Sigmoid colon (tissue), 6 donors: ENCODE measurements at regions not wholly inside any gene's neighbourhood (a gene's known extent, or its start where the extent isn't known, plus 50 kb on each side); places are given as distances from the start of the nearest gene placed in this dataset.

Source experiments
- DNase-seq: peaks from one replicate; pipeline ENCODE4 v3.0.0-alpha.2; 2019
- H3K27ac ChIP-seq, 4 donors: fragments of 200-600 bp; sonication (generic); one replicate each; pipeline ENCODE4 v1.5.1; 2016 to 2019; ENCODE audit warnings: mild to moderate bottlenecking in 1 of 4
- H3K27me3 ChIP-seq, 3 donors: fragments of 200-600 bp; sonication (generic); one replicate each; pipeline ENCODE4 v1.5.1; 2019; ENCODE audit warnings: mild to moderate bottlenecking in 1 of 3
- H3K36me3 ChIP-seq, 4 donors: fragments of 200-600 bp; sonication (generic); one replicate each; pipeline ENCODE4 v1.5.1; 2016 to 2019
- H3K4me1 ChIP-seq, 4 donors: fragments of 200-600 bp; sonication (generic); one replicate each; pipeline ENCODE4 v1.5.1; 2017 to 2019
- H3K4me3 ChIP-seq, 4 donors: fragments of 200-600 bp; sonication (generic); one replicate each; pipeline ENCODE4 v1.5.1; 2017 to 2019; ENCODE audit warnings: mild to moderate bottlenecking in 2 of 4, moderate library complexity in 1 of 4
- H3K9me3 ChIP-seq, 4 donors: fragments of 200-600 bp in 3 of 4; sonication (generic) in 3 of 4; one replicate each; pipeline versions ENCODE4 v1.5.1 to v1.6.1; 2013 to 2019
- EP300 ChIP-seq, 4 donors: sonication (generic); formaldehyde crosslinking; IDR thresholded peaks; one replicate each; pipeline ENCODE4 v1.6.1; 2017; ENCODE audit warnings: antibody characterized with exemption in 4 of 4
- POLR2A ChIP-seq, 2 donors: fragments of 450-650 bp; IDR thresholded peaks; one replicate each; pipeline ENCODE4 v1.6.1; 2016; ENCODE audit warnings: antibody characterized with exemption in 2 of 2, mild to moderate bottlenecking in 2 of 2, moderate library complexity in 2 of 2
- POLR2AphosphoS5 ChIP-seq, 4 donors: sonication (generic); formaldehyde crosslinking; IDR thresholded peaks; one replicate each; pipeline ENCODE4 v1.6.1; 2017; ENCODE audit warnings: antibody characterized with exemption in 4 of 4
- WGBS, 2 donors: extraction: QIAGEN DNeasy Blood & Tissue Kit; methylation state at CpG; one replicate each; pipeline ENCODE4 v1.1.7; 2013; 5-methylcytosine and 5-hydroxymethylcytosine counted together
- intact Hi-C: fragments of 100-400 bp; cut with DNase I; formaldehyde crosslinking; loops from one replicate; pipeline ENCODE4 v1.15.1; 2023
- TF ChIP-seq, protein P1 (sequence below), 4 experiments: fragments of 450-650 bp in 3 of 4; fragments of 200-600 bp in 1 of 4; IDR thresholded peaks; one replicate each; pipeline ENCODE4 v1.5.1; 2016 to 2019; ENCODE audit warnings: antibody characterized with exemption in 4 of 4, mild to moderate bottlenecking in 3 of 4, moderate library complexity in 2 of 4
- donor health status: healthy with polysubstance abuse.
- donor health status: healthy.

DNA sequence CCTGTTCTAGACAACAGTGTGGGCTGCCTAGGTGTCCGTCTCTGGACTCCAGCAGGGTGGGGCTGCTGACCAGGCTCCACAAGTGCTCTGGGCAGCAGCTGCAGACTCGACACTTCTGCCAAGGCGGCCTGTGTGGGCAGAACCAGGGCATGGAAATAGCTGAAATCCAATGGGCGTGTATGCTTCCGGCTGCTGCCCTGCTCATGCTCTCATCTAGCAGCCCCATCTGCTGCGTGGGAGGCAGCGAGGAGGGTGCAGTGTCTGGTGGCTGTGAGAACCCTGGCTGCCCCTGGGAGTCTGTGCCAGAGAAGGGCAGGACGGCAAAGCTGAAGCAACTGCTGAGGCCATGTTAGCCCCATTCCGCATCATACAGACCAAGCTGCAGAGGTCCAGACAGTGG, 174.9 kb downstream of the SOX11 start:
- no peak overlapping the region for H3K4me3 ChIP-seq
- TF ChIP-seq, protein P1, sequence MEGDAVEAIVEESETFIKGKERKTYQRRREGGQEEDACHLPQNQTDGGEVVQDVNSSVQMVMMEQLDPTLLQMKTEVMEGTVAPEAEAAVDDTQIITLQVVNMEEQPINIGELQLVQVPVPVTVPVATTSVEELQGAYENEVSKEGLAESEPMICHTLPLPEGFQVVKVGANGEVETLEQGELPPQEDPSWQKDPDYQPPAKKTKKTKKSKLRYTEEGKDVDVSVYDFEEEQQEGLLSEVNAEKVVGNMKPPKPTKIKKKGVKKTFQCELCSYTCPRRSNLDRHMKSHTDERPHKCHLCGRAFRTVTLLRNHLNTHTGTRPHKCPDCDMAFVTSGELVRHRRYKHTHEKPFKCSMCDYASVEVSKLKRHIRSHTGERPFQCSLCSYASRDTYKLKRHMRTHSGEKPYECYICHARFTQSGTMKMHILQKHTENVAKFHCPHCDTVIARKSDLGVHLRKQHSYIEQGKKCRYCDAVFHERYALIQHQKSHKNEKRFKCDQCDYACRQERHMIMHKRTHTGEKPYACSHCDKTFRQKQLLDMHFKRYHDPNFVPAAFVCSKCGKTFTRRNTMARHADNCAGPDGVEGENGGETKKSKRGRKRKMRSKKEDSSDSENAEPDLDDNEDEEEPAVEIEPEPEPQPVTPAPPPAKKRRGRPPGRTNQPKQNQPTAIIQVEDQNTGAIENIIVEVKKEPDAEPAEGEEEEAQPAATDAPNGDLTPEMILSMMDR (IDR thresholded peaks at IDR 0.05) = no peak
- no peak for TF ChIP-seq POLR2AphosphoS5 (IDR thresholded peaks at IDR 0.05)
- no peak for TF ChIP-seq EP300 (IDR thresholded peaks at IDR 0.05)
- TF ChIP-seq POLR2A (IDR thresholded peaks at IDR 0.05) = no peak
- no peaks in the 10 kb centered on the region for H3K36me3 ChIP-seq
- peaks cover 0 to 8% (median 0%) of the 10 kb centered on the region in 4 donors for H3K9me3 ChIP-seq
- no peaks in the 10 kb centered on the region for H3K4me1 ChIP-seq
- no peak overlapping the region for H3K27ac ChIP-seq
- no peaks in the 10 kb centered on the region for H3K27me3 ChIP-seq
- intact Hi-C loops = no loop called here
- 81 to 84% methylated on average over 9 of the region's 9 CpGs for WGBS, 2 donors
- DNase-seq = no peak

- Histone ChIP-seq H3K27ac (no peak overlapping the region), H3K27me3 (no peaks in the 10 kb centered on the region), H3K9me3 (peaks cover 0 to 7% (median 0%) of the 10 kb centered on the region in 4 donors), H3K4me3 (no peak overlapping the region), H3K4me1 (no peaks in the 10 kb centered on the region), H3K36me3 (no peaks in the 10 kb centered on the region)
- intact Hi-C loops = no loop called here
- no peak for DNase-seq
- TF ChIP-seq POLR2A (IDR thresholded peaks at IDR 0.05) = no peak
- no peak for TF ChIP-seq POLR2AphosphoS5 (IDR thresholded peaks at IDR 0.05)
- 80% methylated on average over 8 of the region's 8 CpGs for WGBS, 2 donors
These were observed 176.7 kb downstream of the SOX11 start for GRCh38 chr2:5868931-5869330.

- Histone ChIP-seq H3K9me3 (peaks cover 0 to 7% (median 0%) of the 10 kb centered on the region in 4 donors), H3K36me3 (no peaks in the 10 kb centered on the region), H3K27ac (no peak overlapping the region), H3K4me1 (no peaks in the 10 kb centered on the region), H3K27me3 (no peaks in the 10 kb centered on the region), H3K4me3 (no peak overlapping the region)
- intact Hi-C loops = no loop called here
- TF ChIP-seq, protein P1 (IDR thresholded peaks at IDR 0.05) = no peak
- TF ChIP-seq EP300 (IDR thresholded peaks at IDR 0.05) = no peak
- DNase-seq = no peak
- 90 to 91% methylated on average over 8 of the region's 8 CpGs for WGBS, 2 donors
These were observed 177.8 kb downstream of the SOX11 start for GRCh38 chr2:5869936-5870335.

DNA sequence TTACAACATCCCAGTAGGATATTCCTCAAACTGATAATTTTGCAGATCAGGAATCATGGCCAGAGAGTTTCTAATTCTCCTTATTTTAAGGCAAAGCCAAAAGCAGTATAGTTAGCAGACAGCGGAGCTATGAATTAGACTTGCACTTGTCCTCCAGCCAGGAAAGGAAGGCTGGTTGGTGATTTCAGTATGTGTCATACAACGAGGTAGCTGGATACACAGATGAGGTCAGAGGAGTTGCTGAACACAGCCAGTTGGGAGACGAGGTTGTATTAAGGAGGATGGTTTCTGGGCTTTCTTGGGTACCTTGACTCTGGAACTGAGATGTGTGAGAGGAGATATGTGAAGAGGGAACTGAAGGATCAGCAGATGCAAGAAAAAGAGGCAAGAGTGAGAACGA, 185.2 kb downstream of the SOX11 start:
- no peak for TF ChIP-seq POLR2A (IDR thresholded peaks at IDR 0.05)
- no peak for DNase-seq

DNA sequence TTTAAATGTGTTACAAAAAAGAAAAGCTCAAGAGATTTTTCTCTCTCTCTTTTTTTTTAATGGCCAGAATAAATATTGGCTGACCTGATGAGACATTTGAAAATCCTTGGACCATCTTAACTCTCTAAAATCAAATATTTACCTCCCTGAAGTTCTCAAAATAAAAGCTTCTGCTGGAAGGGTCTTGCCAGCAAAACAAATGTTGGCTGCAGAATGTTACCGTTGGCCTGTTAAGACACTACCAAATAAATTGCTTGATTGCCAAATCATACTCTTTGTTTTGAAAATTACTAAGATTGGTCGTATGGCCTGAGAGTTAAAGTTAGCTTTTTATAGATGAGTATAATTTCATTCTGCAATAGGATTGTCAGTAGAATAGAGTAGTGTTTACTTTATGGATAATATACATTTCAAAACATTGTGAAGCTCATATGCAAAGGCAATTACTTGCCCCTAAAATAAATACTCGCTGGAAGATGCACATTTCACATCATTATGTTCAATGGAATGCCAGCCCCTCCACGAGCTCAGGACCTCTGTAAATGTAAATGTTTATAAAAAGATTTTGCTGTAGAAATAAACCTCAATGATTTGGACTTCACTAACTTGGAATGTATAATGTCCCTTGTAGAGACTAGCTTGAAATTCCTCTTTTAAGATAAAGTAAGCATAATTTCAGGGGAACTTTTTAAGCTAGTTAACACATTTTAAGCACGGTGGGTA, 193.4 kb downstream of the SOX11 start:
- H3K4me1 ChIP-seq = no peaks in the 10 kb centered on the region
- no peak for DNase-seq
- WGBS, 2 donors = 22 to 39% methylated on average over 5 of the region's 5 CpGs
- H3K27me3 ChIP-seq = no peaks in the 10 kb centered on the region
- no peak for TF ChIP-seq EP300 (IDR thresholded peaks at IDR 0.05)
- TF ChIP-seq, protein P1 (IDR thresholded peaks at IDR 0.05) = no peak
- no peak for TF ChIP-seq POLR2AphosphoS5 (IDR thresholded peaks at IDR 0.05)
- TF ChIP-seq POLR2A (IDR thresholded peaks at IDR 0.05) = no peak
- no peaks in the 10 kb centered on the region for H3K9me3 ChIP-seq
- no peak overlapping the region for H3K27ac ChIP-seq
- no peaks in the 10 kb centered on the region for H3K36me3 ChIP-seq
- intact Hi-C loops = no loop called here
- H3K4me3 ChIP-seq = no peak overlapping the region

More for the DNA sequence above, 185.2 kb downstream of the SOX11 start:
- WGBS, 2 donors = 53 to 77% methylated on average over 4 of the region's 4 CpGs
- no peak overlapping the region for H3K4me3 ChIP-seq
- no peak overlapping the region for H3K27ac ChIP-seq
- no peaks in the 10 kb centered on the region for H3K9me3 ChIP-seq
- no peaks in the 10 kb centered on the region for H3K27me3 ChIP-seq
- H3K36me3 ChIP-seq = no peaks in the 10 kb centered on the region
- intact Hi-C loops = no loop called here
- H3K4me1 ChIP-seq = no peaks in the 10 kb centered on the region

DNA sequence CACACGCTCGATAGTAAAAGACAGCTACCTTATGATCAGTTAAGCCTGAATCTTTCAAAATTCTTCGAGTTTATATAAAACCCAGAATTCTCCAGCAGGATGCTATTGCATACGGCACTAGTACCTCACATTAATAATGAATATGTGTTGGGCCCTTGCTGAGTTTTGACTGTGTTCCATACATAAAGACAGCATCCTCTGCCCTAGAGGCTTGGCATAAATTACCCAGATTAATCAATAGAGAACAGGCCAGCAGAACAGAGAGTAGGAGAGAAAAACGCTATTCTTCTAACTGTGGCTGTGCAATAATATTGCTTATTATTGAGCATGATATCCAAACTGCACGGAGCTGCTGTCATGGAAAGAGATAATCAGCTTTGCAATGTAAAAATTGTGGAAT, 194.3 kb downstream of the SOX11 start:
- 79 to 82% methylated on average over 6 of the region's 6 CpGs for WGBS, 2 donors
- intact Hi-C loops = no loop called here
- H3K9me3 ChIP-seq = no peaks in the 10 kb centered on the region

More for the DNA sequence above, 194.3 kb downstream of the SOX11 start:
- Histone ChIP-seq H3K27me3 (no peaks in the 10 kb centered on the region), H3K36me3 (no peaks in the 10 kb centered on the region), H3K4me1 (no peaks in the 10 kb centered on the region), H3K27ac (no peak overlapping the region), H3K4me3 (no peak overlapping the region)
- no peak for DNase-seq
- TF ChIP-seq EP300 (IDR thresholded peaks at IDR 0.05) = no peak
- TF ChIP-seq POLR2A (IDR thresholded peaks at IDR 0.05) = no peak
- TF ChIP-seq POLR2AphosphoS5 (IDR thresholded peaks at IDR 0.05) = no peak
- TF ChIP-seq, protein P1 (IDR thresholded peaks at IDR 0.05) = no peak
